Esophagus squamous epithelium (tissue), 5 donors: ENCODE measurements at regions not wholly inside any gene's neighbourhood (a gene's known extent, or its start where the extent isn't known, plus 50 kb on each side); places are given as distances from the start of the nearest gene placed in this dataset.

Experiments
- DNase-seq: peaks from one replicate; lab custom pipeline; 2025; lab: John Stamatoyannopoulos, UW
- H3K27ac ChIP-seq, 4 donors: fragments of 200-600 bp; sonication (generic); one replicate each; pipeline ENCODE4 v1.5.1; 2016 to 2019; ENCODE audit warnings: mild to moderate bottlenecking in 1 of 4
- H3K27me3 ChIP-seq, 4 donors: fragments of 200-600 bp; sonication (generic); 1 replicate in 3 of 4; 2 replicates in 1 of 4; pipeline versions ENCODE4 v1.5.1 to v1.6.0; 2017 to 2021; ENCODE audit warnings: antibody characterized with exemption in 1 of 4
- H3K36me3 ChIP-seq, 3 donors: fragments of 200-600 bp; sonication (generic); one replicate each; pipeline ENCODE4 v1.5.1; 2016 to 2019
- H3K4me1 ChIP-seq, 3 donors: fragments of 200-600 bp; sonication (generic); one replicate each; pipeline ENCODE4 v1.5.1; 2017 to 2019
- H3K4me3 ChIP-seq, 4 donors: fragments of 200-600 bp; sonication (generic); 1 replicate in 3 of 4; 2 replicates in 1 of 4; pipeline ENCODE4 v1.5.1; 2016 to 2019; ENCODE audit warnings: mild to moderate bottlenecking in 2 of 4, moderate library complexity in 1 of 4
- H3K9me3 ChIP-seq, 3 donors: fragments of 200-600 bp; sonication (generic); one replicate each; pipeline ENCODE4 v1.5.1; 2016 to 2019
- CTCF ChIP-seq, 6 experiments: fragments of 450-650 bp in 4 of 6; fragments of 200-600 bp in 2 of 6; sonication (generic) in 2 of 6; IDR thresholded peaks; one replicate each; pipeline ENCODE4 v1.5.1; 2016 to 2019; ENCODE audit warnings: antibody characterized with exemption in 6 of 6, mild to moderate bottlenecking in 4 of 6, moderate library complexity in 4 of 6
- POLR2A ChIP-seq, 4 donors: fragments of 450-650 bp; IDR thresholded peaks; one replicate each; pipeline ENCODE4 v1.6.1; 2017; ENCODE audit warnings: antibody characterized with exemption in 4 of 4, mild to moderate bottlenecking in 4 of 4, moderate library complexity in 3 of 4
- WGBS, 2 donors: methylation state at CpG; one replicate each; pipeline ENCODE4 v1.1.5; 2018; 5-methylcytosine and 5-hydroxymethylcytosine counted together
- intact Hi-C: fragments of 100-400 bp; cut with DNase I; formaldehyde crosslinking; loops from one replicate; pipeline ENCODE4 v1.15.0; 2022
- donor health status: DM: yes; HTN: yes; CAD: no.

GRCh38 chr12:87119713-87120112, 863.5 kb upstream of the MGAT4C start:
- no peaks in the 10 kb centered on the region for H3K4me1 ChIP-seq
- TF ChIP-seq POLR2A (IDR thresholded peaks at IDR 0.05) (no peak), CTCF (IDR thresholded peaks at IDR 0.05) (no peak)
- intact Hi-C loops, result no loop called here
- H3K36me3 ChIP-seq, result no peaks in the 10 kb centered on the region
- H3K4me3 ChIP-seq, result no peak overlapping the region
- no peak for DNase-seq
- H3K27ac ChIP-seq, result no peak overlapping the region
- peaks cover 0 to 5% (median 0%) of the 10 kb centered on the region in 3 donors for H3K9me3 ChIP-seq
- no peaks in the 10 kb centered on the region for H3K27me3 ChIP-seq

DNA sequence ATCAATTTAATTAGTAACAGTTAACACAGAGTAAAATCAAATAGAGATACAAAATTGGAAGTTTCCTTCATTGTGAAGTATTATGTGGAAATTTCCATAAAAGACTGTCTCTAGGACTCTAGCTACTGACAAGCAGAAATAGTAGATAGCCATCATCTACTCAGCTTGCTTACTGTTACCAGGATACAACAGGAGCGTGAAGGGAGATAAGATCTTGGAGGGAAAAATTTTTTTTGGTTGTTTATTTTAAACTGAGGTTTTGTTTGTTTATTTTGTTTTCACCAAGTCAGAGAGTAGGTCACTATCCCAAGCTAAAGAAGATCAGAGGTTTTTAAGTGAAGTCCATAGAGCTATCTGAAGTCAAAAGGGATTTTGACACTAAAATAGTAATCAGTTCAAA, 861.3 kb upstream of the MGAT4C start:
- Histone ChIP-seq H3K36me3 (no peaks in the 10 kb centered on the region), H3K27ac (no peak overlapping the region), H3K9me3 (no peaks in the 10 kb centered on the region), H3K27me3 (no peaks in the 10 kb centered on the region), H3K4me1 (no peaks in the 10 kb centered on the region), H3K4me3 (no peak overlapping the region)
- WGBS, 2 donors, result 58 to 66% methylated on average over 1 of the region's 1 CpG
- intact Hi-C loops, result no loop called here
- TF ChIP-seq CTCF (IDR thresholded peaks at IDR 0.05) (no peak), POLR2A (IDR thresholded peaks at IDR 0.05) (no peak)
- no peak for DNase-seq

DNA sequence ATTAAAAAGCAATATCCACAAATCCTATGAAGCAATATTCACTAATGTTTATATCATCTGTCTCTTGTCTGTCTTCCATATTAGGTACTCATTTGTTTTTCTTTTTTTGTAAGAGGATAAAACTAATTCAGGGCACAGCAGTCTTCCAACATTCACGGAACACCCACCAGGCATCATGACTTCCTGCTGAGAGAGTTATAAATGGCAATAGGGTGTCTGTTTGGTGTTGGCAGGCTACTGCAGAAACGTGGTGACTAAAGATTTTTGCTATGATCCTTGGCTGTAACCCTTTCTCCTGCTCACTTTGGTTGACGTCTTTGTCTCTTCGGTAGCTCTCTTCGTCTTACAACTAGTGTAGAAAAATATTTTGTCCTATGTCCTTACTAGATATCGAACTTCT, 860.6 kb upstream of the MGAT4C start:
- WGBS, 2 donors, result 62 to 65% methylated on average over 6 of the region's 6 CpGs
- intact Hi-C loops, result no loop called here
- DNase-seq, result no peak
- Histone ChIP-seq H3K27me3 (no peaks in the 10 kb centered on the region), H3K36me3 (no peaks in the 10 kb centered on the region), H3K27ac (no peak overlapping the region), H3K9me3 (no peaks in the 10 kb centered on the region), H3K4me1 (no peaks in the 10 kb centered on the region), H3K4me3 (no peak overlapping the region)
- TF ChIP-seq POLR2A (IDR thresholded peaks at IDR 0.05), result no peak
- no peak for TF ChIP-seq CTCF (IDR thresholded peaks at IDR 0.05)

GRCh38 chr12:87112571-87113345, 856.6 kb upstream of the MGAT4C start:
- no peak overlapping the region for H3K4me3 ChIP-seq
- WGBS, 2 donors, result 70 to 75% methylated on average over 3 of the region's 3 CpGs
- no peaks in the 10 kb centered on the region for H3K36me3 ChIP-seq
- H3K27me3 ChIP-seq, result no peaks in the 10 kb centered on the region
- H3K4me1 ChIP-seq, result no peaks in the 10 kb centered on the region
- intact Hi-C loops, result no loop called here
- no peak overlapping the region for H3K27ac ChIP-seq
- DNase-seq, result no peak
- TF ChIP-seq CTCF (IDR thresholded peaks at IDR 0.05), result no peak
- no peak for TF ChIP-seq POLR2A (IDR thresholded peaks at IDR 0.05)
- H3K9me3 ChIP-seq, result no peaks in the 10 kb centered on the region

DNA sequence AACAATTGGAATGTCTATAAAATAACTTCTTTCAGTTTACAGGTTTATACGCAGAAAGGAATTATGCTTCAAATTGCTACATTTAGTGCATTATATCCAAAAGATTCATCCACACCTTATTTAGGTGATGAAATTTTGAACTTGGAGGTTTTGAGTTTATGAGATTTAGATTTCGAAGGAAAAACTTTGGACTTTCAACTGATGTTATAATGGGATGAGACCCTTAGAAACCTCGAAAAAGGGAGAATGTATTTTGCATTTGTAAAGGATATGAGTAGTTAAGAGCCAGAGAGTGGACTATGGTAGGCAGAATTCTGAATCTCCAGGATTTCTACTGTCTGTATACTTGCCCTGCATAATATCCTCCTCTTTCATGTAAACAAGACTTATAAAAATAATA, 851.6 kb upstream of the MGAT4C start:
- TF ChIP-seq POLR2A (IDR thresholded peaks at IDR 0.05) (no peak), CTCF (IDR thresholded peaks at IDR 0.05) (no peak)
- Histone ChIP-seq H3K27ac (no peak overlapping the region), H3K4me3 (no peak overlapping the region), H3K36me3 (no peaks in the 10 kb centered on the region), H3K9me3 (no peaks in the 10 kb centered on the region), H3K27me3 (no peaks in the 10 kb centered on the region), H3K4me1 (no peaks in the 10 kb centered on the region)
- 54 to 73% methylated on average over 3 of the region's 3 CpGs for WGBS, 2 donors
- DNase-seq, result no peak
- intact Hi-C loops, result no loop called here
